Bronchial epithelial cell (primary cell): ENCODE measurements at regions not wholly inside any gene's neighbourhood (a gene's known extent, or its start where the extent isn't known, plus 50 kb on each side); places are given as distances from the start of the nearest gene placed in this dataset.
A peak's percentile ranks its signal among the peaks of the same experiment; 100 is the strongest.

ENCODE experiments used
- DNase-seq: peaks from one replicate; pipeline ENCODE4 v3.0.0-alpha.2; 2010; ENCODE audit warnings: low read depth
- FAIRE-seq: peaks from 2 replicates; lab custom pipeline; 2011; peaks lifted over from hg19 to GRCh38; lab: Jason Lieb, UNC
- H3K27me3 ChIP-seq: 2 replicates; pipeline ENCODE4 v1.5.1; 2011; ENCODE audit warnings: low read length; ENCODE audit not compliant: control insufficient read depth, insufficient read depth
- H3K36me3 ChIP-seq: 2 replicates; pipeline ENCODE4 v1.5.1; 2011; ENCODE audit warnings: low read length; ENCODE audit not compliant: control insufficient read depth, insufficient read depth
- H3K4me3 ChIP-seq: 2 replicates; pipeline ENCODE4 v1.5.1; 2011; ENCODE audit warnings: mild to moderate bottlenecking, low read depth, low read length, control low read depth
- CTCF ChIP-seq: IDR thresholded peaks from 2 replicates; pipeline ENCODE4 v1.5.1; 2011; ENCODE audit warnings: mild to moderate bottlenecking, moderate library complexity, low read length, control low read depth, inconsistent platforms; ENCODE audit not compliant: insufficient read depth, severe bottlenecking

DNA sequence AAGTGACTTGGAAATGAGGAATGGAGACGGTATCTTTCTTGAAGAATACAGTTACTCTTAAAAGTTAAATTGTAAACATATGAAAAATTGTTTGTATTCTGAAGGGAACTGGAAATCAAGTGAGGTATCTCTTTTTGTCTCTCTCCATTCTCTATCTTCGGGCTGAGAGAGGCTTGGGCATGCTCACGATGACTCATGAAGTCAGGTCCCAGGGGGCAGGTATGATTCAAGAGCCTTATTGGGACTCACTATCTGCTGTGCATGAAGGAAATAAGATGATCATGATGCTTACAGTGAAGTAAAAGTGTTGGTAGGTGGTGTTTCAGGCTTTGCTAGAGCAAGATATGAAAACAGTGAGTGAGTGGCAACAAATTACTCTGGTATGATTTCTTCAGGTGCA, 200.4 kb upstream of the PITX2 start:
- TF ChIP-seq CTCF: no peak
- Histone ChIP-seq H3K27me3 (no peaks in the 10 kb centered on the region), H3K36me3 (no peaks in the 10 kb centered on the region), H3K4me3 (no peak overlapping the region)
- DNase-seq: peak; percentile 41
- no peak for FAIRE-seq

DNA sequence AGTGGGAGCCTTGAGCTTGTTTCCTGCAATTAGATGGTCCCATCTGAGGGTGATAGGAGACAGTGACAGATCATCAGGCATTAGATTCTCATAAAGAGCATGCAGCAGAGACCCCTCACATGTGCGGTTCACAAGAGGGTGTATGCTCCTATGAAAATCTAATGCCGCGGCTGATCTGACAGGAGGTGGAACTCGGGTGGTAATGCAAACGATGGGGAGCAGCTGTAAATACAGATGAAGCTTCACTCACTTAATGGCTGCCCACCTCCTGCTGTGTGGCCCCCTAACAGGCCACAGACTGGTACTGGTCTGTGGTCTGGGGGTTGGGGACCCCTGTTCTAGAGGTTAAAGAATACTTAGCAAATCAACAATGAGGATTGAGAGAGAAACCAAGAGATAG, 201.5 kb upstream of the PITX2 start:
- no peak for FAIRE-seq
- no peak for DNase-seq
- Histone ChIP-seq H3K27me3 (no peaks in the 10 kb centered on the region), H3K36me3 (no peaks in the 10 kb centered on the region), H3K4me3 (no peak overlapping the region)
- no peak for TF ChIP-seq CTCF

DNA sequence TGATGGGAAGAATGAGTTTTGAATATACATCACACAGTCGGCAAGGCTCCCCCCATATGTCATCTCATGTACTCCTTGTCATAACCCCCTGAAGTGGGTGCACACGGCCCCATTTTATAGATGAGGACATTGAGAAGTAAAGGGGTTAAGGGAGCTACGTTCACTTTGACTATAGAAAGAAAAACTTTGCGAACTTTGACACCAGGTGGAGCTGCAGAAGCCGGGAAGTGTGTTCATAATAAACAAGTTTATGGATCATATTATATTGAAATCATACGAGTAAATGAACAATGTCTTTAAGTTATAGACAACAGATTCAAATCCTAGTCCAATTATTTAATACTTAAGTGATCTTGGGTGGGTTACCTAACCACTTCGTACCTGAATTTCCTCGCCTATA, 203.8 kb upstream of the PITX2 start:
- Histone ChIP-seq H3K27me3 (no peaks in the 10 kb centered on the region), H3K4me3 (no peak overlapping the region), H3K36me3 (no peaks in the 10 kb centered on the region)
- DNase-seq: no peak
- FAIRE-seq: no peak
- TF ChIP-seq CTCF: no peak

DNA sequence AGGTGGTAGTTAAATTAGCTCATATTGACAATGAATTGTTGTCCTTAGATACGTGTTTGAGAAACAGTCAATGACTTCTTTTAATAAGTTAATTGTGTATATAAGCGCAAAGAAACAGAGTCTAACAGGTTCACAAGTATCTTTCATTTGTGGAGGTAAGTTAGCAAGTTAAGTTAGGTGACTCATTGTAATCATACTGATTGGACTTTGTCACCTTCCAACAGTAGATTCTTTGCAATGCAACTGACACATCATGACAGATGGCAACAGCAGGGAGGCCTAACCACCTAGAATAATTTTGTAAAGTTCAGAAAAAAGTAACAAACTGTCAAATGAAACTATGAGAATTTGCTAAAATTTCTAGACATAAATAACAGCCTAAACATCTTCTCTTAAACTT, 207.6 kb upstream of the PITX2 start:
- TF ChIP-seq CTCF: no peak
- H3K4me3 ChIP-seq: no peak overlapping the region
- FAIRE-seq: no peak

DNA sequence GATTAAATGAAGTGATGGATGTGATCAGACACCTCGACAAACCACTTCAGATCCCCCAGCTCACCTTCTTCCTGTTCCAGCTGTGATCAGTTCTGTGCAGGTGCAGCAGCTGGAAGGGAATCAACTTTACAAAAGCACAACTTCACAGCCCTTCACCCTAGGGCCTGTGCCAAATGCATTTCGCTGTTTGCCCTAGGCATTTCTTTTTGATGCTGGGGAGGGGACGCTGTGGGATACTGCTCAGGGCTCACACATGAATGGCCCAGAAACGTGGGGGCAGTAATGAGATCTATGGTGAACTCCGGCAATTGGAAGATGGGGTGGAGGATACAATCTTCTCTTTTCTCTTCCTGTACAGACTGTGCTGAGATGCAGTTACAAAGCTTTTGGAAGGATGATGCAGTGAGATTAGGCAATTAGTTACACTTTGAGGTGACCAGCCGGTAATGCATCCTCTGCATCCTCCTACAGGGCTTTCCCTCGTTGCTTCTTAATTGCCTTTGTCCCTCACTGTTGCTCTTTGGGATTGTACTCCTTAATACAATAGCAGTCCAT, 215.1 kb upstream of the PITX2 start:
- FAIRE-seq: no peak
- DNase-seq: no peak
- H3K4me3 ChIP-seq: no peak overlapping the region
- H3K36me3 ChIP-seq: no peaks in the 10 kb centered on the region
- TF ChIP-seq CTCF: no peak
- no peaks in the 10 kb centered on the region for H3K27me3 ChIP-seq

More for the DNA sequence above, 207.6 kb upstream of the PITX2 start:
- DNase-seq: no peak
- no peaks in the 10 kb centered on the region for H3K36me3 ChIP-seq
- no peaks in the 10 kb centered on the region for H3K27me3 ChIP-seq

DNA sequence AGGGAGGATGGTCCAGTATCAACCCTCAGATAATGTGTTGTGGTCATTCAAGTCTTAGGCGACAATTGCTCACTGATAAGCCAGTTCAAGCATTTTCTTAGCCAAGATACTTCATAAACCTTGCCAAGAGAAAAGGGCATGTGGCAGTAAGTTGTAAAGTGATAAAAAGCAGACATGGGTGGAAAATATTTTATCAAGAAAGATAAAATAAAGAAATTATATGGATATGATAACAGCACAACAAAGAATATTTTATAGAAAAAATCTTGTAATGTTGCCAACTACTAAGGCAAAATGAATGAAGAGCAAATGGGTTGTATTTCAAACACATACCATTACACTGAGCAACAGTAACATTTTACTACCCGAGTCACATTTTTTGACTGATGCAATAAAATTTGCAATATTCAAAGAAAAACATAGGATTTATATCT, 217.4 kb upstream of the PITX2 start:
- Histone ChIP-seq H3K27me3 (no peaks in the 10 kb centered on the region), H3K36me3 (no peaks in the 10 kb centered on the region), H3K4me3 (no peak overlapping the region)
- no peak for TF ChIP-seq CTCF
- DNase-seq: no peak
- no peak for FAIRE-seq
